Kidney tubule cell (primary cell): ENCODE measurements at regions not wholly inside any gene's neighbourhood (a gene's known extent, or its start where the extent isn't known, plus 50 kb on each side); places are given as distances from the start of the nearest gene placed in this dataset.
A peak's percentile ranks its signal among the peaks of the same experiment; 100 is the strongest.

Experiments used
- DNase-seq: peaks from one replicate; pipeline ENCODE4 v3.0.0-alpha.2; 2018; ENCODE audit warnings: low spot score

- DNase-seq: peak; percentile 3
These were observed 150.5 kb upstream of the RUNX3 start for GRCh38 chr1:25080294-25081209.

DNA sequence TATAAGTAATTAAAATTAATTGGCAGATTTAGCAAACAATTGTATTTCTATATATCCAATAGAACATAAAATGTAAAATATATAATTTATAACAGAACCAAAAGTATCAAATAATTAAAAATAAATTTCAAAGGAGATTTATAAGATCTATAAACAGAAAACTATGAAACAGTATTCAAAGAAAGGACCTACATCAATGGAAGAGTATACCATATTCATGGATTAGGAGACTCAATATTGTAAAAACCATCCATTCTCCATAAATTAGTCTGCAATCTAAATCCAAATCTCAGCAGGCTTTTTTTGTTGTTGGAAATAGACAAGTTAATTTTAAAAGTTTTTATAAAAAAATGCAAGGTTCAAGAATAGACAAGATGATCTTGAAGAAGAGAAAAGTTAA is 149.0 kb upstream of the RUNX3 start:
- no peak for DNase-seq

DNA sequence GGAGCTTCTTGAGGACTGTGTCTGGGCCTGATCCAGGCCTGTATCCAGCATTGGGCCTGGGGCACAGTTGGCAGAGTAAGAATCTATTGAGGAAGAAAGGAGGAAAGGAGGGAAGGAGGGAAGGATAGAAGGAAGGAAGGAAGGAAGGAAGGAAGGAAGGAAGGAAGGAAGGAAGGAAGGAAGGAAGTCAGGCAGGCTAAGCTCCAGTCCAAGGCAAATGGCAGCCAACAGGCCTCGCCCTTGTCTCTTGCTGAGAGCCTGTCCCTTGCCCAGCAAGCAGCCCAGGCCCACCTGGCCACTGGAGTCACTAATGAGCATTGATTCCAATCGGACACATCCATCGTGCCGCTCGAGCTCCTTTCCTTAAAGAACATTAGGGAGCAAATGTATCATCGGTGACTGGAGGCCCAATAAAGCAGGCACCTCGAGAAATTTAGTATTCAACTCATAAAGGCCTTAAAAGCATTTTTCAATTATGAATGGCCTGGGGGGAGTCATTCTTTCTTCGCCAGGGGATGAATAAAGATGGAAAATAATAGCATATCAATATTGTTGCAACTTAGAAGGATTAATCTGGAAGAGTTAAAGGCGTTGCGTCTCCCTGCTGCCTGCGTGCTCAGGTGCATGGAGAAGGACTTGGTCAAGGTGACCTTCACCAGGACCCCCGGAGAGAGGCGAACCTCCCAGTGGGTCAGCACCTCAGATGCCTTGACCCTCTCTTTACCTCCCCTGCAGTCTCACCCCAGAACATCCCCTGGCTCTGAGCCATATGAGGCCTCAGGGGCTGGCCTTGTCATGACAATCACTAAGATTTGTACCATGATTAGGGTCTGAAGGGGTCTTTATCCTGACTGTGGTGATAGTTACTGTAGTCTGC is 144.5 kb upstream of the RUNX3 start:
- no peak for DNase-seq

GRCh38 chr1:25073640-25074270 is 143.7 kb upstream of the RUNX3 start:
- no peak for DNase-seq

DNA sequence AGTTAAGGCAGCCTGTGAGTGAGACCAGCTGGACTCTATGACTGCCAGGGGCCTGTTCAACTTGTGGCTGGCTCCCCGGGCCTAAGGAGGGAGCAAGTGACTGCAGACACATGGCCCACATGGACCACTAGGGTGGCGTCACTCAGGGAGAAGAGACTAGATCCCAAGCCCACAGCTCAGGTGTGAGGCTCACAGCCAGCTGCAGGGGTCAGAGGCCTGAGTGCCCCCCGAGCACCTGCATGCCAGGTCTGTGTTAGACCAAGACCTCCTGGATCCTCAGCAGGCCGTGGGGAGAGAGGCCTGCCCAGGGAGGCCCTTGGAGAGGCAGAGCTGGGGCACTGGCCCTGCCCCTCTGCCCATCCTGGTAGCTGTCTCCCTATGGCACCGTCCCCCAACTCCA is 142.4 kb upstream of the RUNX3 start:
- no peak for DNase-seq

- DNase-seq: no peak
These were observed 138.8 kb upstream of the RUNX3 start for GRCh38 chr1:25068829-25069228.

- DNase-seq: no peak
These were observed 138.2 kb upstream of the RUNX3 start for GRCh38 chr1:25068316-25068715.

GRCh38 chr1:25067518-25068251 is 137.6 kb upstream of the RUNX3 start:
- DNase-seq: no peak

- DNase-seq: no peak
These were observed 136.8 kb upstream of the RUNX3 start for GRCh38 chr1:25066731-25067517.

DNA sequence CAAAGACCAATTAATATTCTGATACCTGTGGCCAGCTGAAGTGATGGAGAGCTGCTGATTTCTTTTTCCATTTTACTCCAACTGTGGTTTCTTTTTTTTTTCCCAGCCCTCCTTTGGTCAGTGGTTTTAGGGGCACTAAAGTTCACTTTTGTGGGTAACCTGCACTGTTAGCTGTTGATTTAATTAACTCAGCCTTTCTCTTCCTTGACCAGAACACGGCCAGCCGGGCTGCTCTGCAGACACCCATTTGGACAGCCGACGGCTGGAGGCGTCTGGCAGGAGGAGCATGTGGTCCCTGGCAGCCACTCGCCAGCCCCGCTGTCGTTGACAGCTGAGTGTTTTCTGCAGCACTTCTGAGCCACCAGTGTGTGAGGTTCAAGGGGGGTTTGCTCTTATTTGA is 136.2 kb upstream of the RUNX3 start:
- DNase-seq: no peak

DNA sequence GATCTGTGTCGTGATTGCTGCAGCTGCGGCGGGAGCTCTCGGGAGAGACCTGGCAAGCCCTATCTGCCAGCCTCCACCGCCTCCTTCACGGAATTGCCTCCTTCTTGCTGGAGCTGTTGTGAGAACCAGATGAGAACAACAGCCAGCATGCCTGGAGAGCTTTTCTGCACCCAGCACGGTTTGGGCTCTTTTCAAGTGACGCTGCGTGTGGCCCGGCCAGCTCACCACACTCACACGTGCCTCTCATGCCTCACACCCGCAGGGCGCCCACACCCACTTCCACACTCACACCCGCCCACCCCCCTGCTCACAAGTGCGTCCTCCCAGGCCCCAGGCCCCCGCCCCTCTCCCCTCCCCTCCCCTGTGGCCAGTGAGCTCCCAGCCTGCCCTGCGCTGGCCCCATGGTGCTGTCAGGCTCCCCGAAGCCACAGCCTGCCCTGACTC is 135.7 kb upstream of the RUNX3 start:
- DNase-seq: no peak

DNA sequence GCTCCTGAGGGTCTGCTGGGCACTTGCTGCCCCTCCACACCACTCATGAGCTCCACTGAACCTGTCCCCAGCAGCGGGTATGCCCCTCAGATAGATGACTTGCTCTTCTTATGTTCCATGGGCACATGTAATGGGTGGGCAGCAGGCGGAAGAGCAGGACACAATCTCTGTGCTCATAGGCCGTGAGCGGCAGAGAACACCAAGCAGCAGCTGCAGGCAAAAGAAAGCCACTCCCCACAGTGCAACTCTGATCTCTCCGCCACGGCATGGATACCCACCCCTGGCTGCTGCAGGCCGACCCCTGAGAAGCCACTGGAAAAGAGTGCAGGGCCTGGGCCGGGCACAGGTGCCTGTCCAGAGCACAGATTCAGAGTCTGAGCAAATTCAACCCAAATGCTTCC is 135.2 kb upstream of the RUNX3 start:
- no peak for DNase-seq

- no peak for DNase-seq
These were observed 134.6 kb upstream of the RUNX3 start for GRCh38 chr1:25064465-25065240.

- peak; percentile 13 for DNase-seq
These were observed 133.7 kb upstream of the RUNX3 start for GRCh38 chr1:25063591-25064416.

DNA sequence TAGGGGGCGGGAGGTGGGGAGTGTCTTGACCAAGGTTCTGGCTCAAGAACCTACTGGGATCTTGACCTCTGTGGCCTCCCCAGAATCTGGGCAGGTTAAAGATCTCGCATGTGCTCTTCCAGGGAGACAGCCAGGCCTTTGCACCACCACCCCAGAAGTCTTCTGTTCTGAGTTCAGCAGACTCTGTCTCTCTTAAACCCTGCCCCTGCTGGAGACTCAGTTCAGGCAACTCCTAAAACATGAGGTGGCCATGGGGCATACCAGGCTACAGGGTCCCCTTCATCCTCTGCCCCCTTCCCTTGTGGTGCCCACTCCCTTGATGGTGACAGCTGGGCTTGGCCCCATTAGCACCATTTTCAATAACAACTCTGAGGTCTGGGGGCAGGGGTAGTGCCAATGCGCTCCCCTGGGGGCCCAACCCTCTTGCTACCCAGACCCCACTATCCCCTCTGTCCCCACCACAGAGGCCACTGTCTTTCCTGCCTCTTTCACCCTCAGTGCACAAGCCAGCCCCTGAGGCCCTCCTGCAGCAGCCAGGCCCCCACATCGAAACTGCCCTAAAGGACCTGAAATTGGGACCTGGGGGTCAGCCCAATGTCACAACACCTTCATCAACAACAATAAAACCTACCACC is 132.7 kb upstream of the RUNX3 start:
- no peak for DNase-seq

GRCh38 chr1:25061261-25061995 is 131.4 kb upstream of the RUNX3 start:
- DNase-seq: no peak

GRCh38 chr1:25057188-25057587 is 127.1 kb upstream of the RUNX3 start:
- no peak for DNase-seq

- DNase-seq: no peak
These were observed 126.5 kb upstream of the RUNX3 start for GRCh38 chr1:25056536-25056935.
